Fibroblast of gingiva (primary cell): ENCODE measurements at regions not wholly inside any gene's neighbourhood (a gene's known extent, or its start where the extent isn't known, plus 50 kb on each side); places are given as distances from the start of the nearest gene placed in this dataset.
"Not testable (repeated sequence)": the region's sequence is repeated elsewhere in the genome, so short reads cannot be mapped to it uniquely, and the experiment has no call there.

Experiments used
- DNase-seq: peaks from one replicate; pipeline ENCODE4 v3.0.0-alpha.2; 2011; ENCODE audit warnings: low read depth

DNA sequence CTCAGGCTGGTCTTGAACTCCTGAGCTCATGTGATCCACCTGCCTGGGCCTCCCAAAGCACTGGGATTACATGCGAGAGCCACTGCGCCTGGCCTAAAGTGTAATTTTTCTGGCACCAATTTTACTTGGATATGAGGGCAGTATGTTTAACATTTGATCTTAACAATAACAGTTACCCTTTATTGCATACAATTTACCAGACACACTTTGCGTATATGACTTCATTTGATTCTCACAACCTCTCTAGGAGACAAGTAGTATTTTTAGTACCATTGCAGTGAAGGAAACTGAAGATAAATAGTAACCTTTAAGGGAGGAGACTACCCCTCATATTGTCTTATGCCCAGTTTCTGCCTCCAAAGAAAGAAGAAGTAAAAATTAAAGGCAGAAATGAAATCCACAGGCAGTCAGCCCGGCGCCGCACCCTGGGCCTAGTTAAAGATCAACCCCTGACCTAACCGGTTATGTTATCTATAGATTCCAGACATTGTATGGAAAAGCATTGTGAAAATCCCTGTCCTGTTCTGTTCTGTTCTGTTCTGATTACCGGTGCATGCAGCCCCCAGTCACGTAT is 54.0 kb downstream of the CYP26A1 start:
- DNase-seq = not testable (repeated sequence)

DNA sequence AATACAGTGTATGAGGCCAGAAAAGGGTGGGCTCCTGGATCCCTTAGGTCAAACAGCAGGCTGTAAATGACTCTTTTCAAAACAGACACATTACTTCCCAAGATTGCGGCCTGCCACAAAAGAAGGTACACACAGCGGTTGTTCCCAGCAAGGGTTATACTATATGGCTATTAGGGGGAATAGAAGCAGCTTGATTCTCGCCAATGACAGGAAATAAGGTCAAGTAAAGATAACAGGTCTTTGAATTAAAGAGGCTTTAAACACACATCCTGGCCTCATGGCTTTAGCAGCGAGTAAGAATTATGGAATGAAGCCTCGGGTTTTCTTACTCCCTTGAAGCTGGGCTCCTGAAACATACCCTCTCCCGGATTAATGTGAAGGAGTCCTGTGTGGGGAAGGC is 58.3 kb downstream of the CYP26A1 start:
- DNase-seq = no peak

DNA sequence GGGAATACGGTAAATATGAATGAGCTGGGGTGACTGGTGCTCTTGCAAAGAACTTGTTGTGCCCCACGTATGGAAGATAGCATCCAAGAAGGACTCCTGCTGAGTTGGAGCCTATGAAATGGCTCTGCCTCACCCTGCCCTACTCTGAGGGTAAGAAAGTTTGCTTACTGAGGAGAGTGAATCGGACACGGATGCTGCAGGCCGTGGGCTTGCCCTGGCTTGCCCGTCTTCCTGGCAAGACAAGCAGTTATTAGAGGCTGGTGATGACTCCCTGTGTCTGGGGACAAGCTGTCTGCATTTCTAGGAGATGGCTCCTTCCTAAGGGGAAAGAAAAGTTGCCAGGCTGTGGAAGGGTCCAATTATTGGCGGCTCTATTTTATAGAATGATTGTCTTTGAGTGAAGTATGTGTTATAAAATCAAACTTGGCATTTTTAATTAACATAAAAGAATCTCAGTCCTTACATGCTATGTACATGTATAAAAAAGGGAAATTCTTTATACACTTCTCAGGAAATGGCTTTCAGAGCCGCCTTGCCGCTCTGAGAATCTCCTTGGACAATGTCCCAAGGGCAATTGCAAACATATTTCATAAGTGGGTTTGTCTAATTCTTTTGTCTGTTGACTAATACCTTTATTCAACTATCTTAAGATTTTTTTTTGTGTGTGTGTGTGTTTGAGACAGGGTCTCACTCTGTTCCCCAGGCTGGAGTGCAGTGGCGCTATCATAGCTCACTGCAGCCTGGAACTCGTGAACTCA is 64.6 kb downstream of the CYP26A1 start:
- DNase-seq = peak; percentile 12

DNA sequence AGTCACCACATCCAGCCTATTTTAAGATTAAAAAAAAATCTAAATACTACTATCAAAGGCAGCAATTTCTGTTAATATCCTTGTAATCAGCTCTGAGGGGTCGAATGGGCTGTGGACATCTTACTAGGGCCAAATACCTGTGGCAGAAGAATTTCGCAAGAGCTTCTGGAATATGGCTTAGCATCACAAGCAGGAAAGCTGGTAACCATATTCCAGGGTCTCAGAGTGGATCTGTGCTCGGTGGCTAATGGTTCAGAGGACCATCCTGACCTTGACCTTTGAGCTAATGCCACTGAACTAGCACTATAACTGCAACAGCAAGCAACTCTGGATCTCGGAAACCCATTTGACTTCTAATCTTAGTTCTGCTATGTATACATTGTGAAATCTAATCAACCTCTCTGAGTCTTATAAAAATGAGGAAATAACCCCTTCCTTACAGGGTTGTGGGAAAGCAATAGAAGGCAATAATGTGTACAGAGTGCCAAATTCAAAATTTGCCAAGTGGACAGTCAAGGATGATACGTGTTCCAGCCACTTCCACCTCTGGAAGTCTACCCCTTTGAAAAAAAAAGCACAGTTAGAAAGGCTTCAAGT is 65.5 kb downstream of the CYP26A1 start:
- no peak for DNase-seq

DNA sequence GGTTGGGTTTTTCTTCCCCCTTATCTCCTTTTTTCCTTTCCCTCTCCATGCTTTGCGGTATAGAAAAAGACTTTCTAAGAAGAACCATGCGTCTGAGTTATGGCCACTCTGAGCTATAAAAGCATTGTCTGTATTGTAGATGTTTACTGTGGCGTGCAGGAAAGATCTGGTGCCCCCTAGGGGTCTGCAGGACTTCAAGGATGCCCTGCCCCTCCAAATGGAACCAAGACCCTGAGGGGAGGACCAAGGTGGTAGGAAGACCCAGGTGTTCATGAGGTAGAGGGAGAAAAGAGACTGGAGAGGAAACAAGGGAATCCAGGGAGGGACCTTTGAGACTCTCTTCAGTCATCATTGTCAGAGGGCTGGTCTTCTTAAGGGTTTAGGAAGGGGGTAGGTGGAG is 68.8 kb downstream of the CYP26A1 start:
- DNase-seq = no peak

DNA sequence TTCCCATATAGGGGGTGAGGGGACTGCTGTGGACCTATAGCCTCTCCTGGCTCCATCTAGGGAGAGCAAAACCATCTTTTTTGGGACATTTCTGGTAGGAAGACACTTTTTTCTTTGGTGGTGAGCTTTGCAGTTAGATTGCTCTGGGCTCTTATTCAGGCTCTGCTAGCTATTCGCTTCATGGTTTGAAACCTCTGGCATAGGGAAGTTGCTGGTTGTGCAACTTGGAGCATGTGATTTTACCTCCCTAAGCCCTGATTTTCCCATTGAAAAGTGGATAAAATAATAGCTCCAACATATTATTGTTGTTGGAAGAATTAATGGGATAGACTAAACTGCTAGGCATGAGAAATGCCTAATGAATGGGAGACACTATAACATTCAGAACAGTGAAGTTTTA is 69.6 kb downstream of the CYP26A1 start:
- no peak for DNase-seq

DNA sequence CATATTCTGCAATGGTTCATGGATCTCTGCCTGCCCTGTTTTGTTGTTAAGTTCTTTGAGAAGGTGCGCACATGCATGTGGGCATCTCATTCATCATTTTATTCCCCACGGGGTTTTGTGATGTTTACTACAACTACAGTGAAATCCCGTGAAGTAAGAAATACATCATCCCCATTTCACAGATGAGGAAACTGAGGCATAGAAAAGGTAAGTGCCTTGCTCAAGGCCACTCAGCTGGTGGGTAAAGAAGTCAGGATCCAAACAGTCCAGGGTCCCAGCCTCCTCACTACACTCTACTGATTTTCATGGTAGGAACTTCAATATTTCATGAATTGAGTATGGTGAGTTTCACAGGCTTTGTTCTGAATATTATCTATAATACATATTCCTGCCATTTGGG is 72.6 kb downstream of the CYP26A1 start:
- DNase-seq = no peak

DNA sequence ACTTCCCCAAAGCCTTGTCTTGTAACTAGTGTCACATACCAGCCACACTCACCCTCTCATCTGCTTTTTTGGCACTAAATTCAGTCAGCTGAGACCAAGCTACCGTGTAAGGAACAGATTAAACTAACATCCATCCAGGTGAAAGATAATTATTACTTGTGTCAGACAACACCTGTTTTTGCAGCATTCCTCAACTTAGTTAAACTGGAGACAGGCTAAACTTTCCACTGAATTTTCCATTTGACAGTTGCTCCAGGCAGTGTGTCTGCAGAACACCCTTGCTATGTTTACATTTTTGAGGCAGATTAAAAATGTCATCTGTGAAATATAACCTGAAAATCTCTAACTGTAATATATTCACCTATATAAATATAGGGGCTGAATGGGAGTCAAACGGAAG is 73.6 kb downstream of the CYP26A1 start:
- DNase-seq = no peak

DNA sequence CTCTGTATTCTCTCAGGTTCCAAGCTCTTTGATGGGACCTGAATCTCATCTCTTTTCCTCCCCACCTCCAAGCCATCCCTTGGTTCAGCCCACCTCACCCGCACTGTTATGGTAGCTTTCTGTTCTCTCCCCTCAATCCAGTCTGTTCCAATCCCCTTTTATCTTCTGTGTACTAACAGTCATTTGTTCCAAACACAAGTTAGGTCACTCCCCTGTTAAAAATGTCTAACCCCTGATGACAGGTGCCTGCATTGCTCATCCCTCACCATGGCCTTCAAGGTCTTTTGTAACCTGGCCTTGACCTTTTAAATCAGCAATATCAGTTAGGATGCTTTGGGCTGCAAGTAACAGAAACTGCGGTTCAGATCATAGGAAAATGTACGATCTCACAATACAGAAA is 74.8 kb downstream of the CYP26A1 start:
- no peak for DNase-seq

DNA sequence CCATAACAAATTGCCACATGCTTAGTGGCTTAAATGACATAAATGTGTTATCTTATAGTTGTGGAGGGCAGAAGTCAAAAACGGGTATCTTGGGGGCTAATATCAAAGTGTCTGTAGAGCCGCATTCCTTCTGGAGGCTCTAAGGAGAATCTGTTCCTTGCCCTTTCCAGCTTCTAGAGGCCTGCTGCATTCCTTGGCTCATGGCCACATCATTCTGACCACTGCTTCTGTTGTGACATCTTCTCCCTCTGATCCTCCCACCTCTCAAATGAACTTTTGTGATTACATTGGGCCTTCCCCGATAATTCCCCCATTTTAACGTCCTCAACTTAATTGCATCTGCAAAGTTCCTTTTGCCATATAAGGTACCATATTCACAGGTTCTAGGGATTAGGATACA is 76.1 kb downstream of the CYP26A1 start:
- DNase-seq = peak; percentile 10

DNA sequence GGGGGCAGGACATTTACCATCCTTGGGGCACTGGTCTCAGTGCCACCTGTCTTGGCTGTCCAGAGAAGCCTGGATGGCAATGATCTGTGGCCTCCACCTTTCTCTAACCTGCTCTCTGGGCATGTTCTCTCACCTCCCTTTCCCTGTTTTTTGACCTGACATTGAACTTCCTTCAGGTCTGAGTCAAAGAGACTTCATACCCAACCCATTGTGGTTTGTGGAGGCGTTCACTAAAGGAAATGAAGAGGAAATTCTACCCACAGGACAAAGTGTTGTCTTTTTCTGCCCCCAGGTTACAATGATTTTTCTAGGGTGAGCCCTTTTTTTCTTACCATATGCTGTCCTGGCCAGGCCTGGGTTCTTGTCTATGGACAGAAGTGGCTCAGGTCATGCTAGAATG is 76.6 kb downstream of the CYP26A1 start:
- DNase-seq = no peak

DNA sequence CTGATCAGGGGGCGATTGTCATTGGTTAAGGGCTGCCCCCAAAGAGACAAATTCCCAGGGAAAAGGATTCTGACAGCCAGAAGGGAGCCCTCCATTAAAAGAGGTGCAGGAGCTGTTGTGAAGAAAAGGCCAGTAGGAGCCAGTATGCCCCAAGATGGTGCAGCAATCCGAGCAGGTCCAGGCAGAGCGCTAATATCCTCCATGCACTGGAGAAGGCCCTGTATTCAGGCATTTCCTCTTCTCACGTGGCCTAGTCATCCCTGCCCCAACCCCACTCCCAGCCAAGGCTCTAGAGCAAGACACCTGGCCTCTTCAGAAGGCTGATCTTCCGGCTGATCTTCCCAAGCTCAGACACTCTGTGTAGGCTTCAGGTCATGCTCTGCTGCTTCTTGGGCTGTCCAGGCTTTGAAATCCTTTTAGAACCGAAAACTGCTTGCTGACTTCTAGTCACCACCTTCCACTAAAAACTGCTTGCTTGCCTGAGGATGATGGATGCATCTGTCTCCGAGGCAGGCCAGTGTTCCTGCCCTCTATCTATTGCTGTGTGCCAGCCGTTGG is 77.4 kb downstream of the CYP26A1 start:
- DNase-seq = no peak

DNA sequence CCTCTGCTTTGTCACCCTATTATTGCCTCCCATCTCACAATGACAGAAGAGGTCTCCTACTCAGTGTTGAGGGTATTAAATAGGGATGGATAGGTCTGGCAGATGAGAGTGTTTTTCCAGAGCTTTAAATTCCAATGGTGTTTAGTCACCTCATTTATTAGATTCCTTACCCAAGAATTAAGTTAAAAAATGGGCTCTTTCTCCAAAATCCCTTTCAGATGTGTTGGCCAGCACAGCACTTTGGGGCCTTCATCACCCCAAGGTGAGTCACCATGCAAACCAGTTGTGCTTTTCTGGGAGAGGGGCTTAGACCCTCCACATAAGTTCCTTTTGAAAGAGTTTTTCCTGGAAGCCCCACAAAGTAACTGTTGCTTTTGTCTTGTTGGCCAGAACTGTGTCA is 78.4 kb downstream of the CYP26A1 start:
- peak; percentile 36 for DNase-seq

DNA sequence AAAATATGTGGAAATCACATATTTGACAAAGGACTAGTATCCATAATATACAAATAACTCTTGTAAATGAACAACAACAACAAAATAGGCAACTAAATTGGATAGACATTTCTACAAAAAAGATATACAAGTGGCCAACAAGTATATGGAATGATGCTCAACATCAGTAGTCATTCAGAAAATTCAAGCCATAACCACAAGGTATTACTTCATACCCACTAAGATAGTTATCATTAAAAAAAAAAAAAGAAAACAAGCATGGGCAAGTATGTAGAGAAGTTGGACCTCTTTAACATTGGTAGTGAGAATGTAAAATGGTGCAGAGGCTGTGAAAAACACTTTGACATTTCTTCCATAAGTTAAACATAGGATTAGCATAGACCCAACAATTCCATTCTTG is 80.8 kb downstream of the CYP26A1 start:
- DNase-seq = no peak

DNA sequence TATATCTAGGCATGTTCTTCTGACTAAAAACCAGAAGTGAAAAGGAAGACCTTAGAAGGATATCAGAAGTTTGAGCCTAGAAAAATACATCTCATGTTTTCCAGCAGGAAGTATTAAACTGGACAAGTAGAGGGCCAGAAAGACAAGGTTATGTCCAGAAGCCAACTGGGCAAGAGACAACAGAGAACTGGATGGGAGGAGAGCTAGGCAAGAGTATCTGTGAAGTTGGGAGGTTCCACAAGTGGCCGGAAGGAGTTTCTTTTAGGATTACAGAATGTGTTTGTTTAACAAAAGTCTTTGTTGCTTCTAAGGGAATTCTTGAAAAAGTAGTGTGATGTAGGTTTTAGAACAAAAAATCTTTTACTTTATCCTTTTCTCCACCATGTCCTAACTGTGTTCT is 86.4 kb downstream of the CYP26A1 start:
- no peak for DNase-seq

DNA sequence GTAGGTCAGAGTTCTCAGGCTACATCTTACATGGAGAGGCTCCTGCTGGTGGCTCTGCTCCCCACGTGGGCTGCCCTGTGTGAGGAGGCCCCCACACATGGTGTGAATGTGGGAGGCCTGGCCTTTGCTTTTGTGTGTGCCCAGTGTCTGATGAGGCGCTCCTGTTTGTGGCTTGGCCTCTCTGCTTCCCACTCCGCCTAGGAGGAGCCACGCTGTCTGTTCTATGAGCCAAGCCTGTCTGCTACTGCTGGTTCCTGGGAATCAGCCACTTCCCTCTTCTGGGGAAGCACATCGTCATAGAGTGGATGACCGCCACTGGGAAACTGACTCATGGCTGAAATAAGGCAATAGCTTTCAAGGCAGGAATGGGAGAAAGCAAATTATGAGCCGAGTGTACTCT is 87.1 kb downstream of the CYP26A1 start:
- peak; percentile 45 for DNase-seq

DNA sequence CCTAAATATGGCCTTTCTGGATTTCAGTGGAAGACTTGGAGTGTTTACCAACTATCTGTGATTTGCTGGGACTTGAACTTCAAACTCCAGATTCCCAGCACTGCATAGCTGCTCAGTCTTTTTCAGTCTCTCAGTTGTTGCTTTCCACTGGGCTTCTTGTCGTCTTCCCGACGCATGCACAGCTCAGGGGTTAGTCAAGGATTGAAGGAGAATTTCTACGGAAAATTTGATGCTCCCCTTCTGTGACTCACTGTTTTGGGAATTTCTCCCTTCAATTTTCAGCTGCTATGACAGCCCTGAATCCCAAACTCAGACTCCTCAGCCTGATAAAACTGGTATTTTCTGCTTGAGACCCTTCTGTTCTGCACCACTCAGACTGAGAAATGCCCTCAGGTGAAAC is 91.7 kb downstream of the CYP26A1 start:
- DNase-seq = peak; percentile 4

DNA sequence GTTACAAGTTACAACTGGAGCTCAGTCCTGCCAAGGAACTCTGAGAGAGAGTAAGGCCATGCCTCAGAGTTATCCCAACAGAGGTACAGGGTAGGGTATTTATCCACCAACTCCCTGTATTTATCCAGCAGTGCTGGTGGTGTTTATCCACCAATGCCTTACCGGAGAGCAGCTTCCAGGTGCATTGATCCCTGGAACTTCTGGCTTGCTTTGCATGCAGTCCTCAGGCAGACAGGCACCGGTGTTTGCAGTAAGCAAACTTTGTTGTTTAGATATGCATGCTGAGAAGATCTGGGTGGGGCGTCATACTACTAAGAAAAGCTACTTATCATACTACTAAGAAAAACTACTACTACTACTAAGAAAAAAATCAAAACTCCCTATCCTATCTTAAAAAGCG is 92.4 kb downstream of the CYP26A1 start:
- DNase-seq = no peak

DNA sequence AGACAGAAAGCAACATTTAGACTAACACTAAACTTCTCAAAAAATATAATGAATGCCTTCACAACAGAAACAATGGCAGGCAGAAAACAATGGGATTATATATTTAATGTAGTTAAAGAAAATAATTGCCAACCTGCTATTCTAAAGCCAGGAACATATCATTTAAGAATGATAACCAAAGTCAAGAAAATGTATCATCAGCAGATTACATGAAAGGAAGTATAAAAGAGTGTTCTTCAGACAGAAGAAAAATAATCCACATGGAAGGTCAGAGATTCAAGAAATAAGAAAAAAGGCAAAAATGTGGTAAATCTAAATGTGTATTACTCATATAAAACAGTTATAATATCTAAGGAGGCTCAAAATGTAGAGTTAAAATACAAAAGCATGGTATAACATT is 98.1 kb downstream of the CYP26A1 start:
- DNase-seq = no peak

DNA sequence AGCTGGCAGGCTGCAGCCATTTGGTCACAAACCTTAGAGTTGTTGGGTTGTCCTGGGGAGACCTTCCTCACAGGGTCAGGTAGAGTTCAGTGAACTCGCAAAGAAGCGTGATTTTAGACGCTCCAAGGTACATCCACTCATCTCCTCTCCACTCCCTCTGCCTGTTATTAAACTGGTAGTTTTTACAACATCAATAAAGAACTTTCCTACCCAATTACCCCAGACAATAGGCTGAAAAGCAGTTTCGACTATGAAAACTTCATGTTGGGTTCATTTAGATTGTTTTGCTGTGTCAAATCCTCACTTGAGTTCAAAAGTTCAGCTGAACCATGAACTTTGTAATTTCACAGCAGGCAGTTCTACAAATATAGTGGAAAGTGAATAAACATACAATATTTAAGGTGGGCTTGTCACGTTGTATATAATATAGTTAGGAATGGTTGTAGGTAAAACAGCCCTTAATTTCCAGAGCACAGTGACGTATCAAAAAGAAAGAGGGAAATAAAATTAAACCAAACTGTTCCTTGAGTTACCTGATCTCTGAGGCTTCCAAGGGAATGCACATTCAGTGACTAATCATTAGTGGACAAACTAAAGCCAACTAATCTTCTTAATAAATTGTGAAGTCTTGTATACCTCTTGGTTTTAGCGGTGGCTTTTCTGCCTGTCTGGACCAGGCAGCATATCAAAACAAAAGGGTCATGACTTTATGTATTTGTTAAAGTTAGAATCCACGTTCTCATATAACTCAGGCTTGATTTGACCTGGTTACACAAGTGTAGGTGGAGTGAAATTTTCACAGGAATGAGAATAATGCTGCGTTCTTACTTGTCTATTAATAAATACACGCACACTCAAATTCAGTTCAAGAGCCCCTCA is 100.5 kb downstream of the CYP26A1 start:
- no peak for DNase-seq

DNA sequence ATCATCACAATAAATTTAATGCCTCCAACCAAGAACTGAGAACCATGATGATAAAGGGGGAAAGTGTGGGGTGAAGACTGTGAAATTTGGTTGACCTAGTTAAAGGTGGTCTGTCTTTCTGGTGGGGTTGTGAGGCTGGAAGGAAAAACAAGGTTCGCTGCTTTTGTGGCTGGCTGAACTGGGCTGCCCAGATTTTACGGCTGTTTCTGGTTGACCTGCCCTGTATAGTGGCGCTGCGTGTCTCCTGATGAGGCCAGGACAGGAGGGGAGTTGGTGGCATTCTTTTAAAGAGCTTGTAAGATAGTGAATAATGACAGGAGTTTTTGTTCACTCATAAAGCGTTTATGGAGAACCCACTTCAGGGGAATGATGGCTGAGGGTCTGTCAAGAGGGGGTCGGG is 101.8 kb downstream of the CYP26A1 start:
- DNase-seq = no peak

DNA sequence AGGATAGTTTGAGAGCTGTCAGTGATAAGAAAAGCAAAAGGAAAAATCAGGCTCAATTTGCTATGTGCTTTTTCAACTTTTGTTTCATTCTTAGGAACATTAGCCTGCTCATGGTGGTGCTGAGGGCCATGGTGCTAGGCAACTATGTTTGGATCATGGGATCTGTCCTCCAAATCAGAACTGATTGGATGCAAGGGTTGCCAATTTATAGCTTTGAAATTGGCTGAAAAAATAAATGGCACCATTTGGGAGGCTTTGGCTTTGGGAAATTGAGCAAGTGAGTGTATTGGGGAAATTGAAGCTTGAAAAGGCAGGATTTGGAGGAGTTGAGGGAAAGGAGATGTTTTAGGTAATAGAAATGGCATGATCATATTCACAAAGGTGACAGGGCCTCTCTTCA is 103.8 kb downstream of the CYP26A1 start:
- no peak for DNase-seq
